HTR-8/SVneo (cell line): ENCODE measurements at regions not wholly inside any gene's neighbourhood (a gene's known extent, or its start where the extent isn't known, plus 50 kb on each side); places are given as distances from the start of the nearest gene placed in this dataset.
"Not testable (repeated sequence)": the region's sequence is repeated elsewhere in the genome, so short reads cannot be mapped to it uniquely, and the experiment has no call there.

Experiments
- DNase-seq: peaks from one replicate; pipeline ENCODE4 v3.0.0; 2011; ENCODE audit warnings: low spot score, mixed read lengths; ENCODE audit not compliant: insufficient read length
- FAIRE-seq: peaks from 2 replicates; lab custom pipeline; 2011; peaks lifted over from hg19 to GRCh38; lab: Jason Lieb, UNC

DNA sequence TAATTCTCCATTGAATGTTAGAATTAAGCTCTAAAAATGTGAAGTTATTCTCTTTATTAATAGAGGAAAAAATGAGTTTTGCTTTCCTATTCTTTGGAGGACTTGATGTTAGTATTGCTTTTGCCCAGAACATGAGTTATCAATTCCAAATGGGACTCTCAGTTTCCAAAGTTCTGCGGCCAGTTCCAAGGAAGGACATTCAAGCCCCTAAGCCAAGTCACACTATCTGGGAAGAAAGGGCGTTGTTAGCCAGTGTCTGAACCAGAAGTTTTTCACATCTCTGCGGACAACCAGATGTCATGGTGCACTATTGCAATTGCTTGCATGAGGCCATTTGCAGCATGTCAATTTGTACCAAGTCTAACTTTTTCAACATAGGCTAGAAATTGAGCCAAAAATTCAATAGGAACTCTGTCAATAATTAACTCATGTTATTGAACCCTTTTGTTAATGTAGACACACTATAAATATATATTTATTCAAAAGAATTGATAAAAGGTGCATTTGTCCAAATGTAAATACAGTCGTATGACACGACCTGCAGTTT is 183.3 kb upstream of the PIK3R1 start:
- FAIRE-seq (no peak), DNase-seq (no peak)

- FAIRE-seq (no peak), DNase-seq (no peak)
These were observed 187.3 kb upstream of the PIK3R1 start for GRCh38 chr5:68028131-68028727.

DNA sequence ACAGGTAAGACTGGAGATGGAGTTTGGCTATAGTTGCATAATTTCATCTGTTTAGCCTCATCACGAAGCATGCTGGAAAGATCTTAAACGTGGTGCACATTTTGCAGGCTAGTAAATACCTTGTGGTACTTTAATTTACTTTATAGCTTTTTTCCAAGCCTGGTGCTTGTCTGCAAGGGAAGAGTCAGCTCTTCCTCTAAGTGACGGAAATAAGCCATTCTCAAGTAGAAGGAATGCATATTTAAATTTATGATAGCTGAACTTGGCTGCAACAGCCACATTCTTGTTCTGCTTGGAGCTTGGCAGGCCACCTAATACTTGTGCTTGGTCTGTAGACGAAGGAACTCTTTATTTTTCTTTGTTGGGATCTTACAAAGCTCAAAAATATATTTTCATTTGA is 188.0 kb upstream of the PIK3R1 start:
- FAIRE-seq = no peak
- DNase-seq = peak; percentile 21

DNA sequence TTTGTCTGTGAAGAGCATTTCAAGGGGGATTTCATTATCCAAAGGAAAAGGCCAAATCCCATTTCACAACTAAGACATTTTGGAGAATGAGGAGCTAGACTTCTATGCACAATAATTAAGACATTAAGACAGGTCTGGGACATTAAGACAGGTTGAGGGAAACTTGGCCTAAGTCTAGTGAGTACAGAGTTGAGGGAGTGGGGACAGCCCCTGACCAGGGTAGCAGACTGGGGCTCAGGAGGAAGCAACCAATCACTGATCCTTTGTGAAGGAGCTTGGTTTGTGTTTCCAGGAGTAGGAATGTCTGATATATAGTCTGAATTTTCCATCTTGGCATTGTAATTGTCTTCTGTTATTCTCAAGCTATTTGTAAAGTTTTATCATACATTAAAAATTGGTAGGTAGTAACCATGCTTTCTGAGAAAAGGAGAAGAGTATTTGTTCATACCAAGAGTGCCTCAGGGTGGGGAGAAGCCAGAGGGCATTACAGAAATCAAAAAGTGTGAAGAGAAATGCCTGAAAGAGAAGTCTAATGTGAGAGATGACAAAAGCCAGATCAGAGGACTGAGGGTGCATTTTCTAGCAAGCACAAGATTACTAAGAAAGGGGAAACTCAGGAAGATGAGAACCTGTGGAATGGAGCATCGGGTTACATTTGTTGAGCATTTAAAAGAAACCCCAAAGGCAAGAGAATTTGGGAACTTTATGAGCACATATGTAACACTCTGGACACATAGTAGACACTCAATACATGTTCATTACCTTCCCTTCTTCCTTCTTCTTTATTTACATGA is 189.3 kb upstream of the PIK3R1 start:
- DNase-seq = no peak
- FAIRE-seq = no peak

- no peak for FAIRE-seq
- no peak for DNase-seq
These were observed 191.1 kb upstream of the PIK3R1 start for GRCh38 chr5:68024426-68024825.

GRCh38 chr5:68021916-68022315 is 193.6 kb upstream of the PIK3R1 start:
- DNase-seq = no peak
- no peak for FAIRE-seq

DNA sequence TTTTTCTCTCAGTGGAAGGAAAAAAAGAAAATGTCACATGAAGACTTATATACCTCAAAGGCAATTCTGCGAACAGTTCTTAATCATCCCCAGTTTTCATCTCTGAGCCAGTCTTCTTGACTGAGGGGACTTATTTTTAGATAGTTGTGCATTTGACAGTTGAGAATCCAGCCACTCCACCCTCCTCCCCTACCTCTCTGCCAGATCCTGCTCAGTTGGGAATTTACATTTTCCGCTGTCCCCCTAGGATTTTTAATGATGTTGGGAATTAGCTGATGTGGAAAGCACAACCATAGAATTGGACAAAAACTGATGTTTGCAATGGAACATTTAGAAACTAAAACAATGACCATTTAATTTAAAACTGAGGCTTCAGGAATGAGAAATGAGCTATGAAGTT is 194.3 kb upstream of the PIK3R1 start:
- DNase-seq (no peak), FAIRE-seq (no peak)

DNA sequence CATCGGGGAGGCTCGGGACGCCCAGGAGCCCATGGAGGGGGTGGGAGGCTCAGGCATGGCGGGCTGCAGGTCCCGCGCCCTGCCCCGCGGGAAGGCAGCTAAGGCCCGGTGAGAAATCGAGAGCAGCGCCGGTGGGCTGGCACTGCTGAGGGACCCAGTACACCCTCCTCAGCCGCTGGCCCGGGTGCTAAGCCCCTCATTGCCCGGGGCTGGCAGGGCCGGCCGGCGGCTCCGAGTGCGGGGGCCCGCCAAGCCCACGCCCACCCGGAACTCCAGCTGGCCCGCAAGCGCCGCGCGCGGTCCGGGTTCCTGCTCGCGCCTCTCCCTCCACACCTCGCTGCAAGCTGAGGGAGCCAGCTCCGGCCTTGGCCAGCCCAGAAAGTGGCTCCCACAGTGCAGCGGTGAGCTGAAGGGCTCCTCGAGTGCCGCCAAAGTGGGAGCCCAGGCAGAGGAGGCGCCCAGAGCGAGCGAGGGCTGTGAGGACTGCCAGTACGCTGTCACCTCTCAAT is 195.0 kb upstream of the PIK3R1 start:
- not testable (repeated sequence) for DNase-seq, FAIRE-seq

DNA sequence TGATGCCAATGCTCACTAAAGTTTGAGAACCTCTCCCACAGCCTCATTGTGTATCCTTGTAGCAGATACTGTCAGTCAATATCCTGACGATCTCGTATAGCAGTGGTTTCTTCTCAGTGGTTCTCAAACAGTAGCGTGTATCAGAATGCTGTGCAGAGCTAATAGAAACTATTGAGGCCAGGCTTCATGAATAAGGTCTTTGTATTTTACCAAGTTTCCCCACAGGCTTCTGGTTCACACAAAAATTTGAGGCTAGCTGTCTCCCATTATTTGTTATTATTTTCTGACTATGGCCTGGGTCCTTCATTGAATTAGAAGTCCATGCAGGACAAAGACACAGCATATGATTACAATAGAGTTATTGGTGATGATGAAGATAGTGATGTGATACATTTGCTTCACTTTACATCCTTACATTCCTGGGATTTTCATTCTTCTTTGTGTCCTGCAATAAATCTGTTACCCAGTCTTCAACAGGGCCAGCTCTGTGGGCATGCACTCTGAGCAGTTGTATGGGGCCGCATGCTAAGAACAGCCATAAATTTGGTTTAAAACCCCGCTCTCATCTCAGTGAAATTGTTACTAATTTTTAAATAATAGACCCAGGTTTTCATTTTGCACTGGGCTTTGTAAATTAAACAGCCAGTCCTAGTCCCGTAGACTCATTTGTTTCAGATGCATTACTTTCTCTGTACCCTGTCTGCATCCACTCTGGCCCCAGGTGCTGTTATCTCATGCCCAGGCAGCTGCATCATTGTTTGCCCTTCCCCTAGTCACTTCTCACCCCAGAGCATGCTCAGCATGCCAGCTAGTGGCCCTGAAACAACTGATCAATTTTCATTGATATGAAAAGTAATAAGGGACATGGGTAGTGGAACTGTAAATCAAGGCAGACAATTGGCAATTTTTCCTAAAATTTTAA is 199.9 kb upstream of the PIK3R1 start:
- DNase-seq (no peak), FAIRE-seq (no peak)

DNA sequence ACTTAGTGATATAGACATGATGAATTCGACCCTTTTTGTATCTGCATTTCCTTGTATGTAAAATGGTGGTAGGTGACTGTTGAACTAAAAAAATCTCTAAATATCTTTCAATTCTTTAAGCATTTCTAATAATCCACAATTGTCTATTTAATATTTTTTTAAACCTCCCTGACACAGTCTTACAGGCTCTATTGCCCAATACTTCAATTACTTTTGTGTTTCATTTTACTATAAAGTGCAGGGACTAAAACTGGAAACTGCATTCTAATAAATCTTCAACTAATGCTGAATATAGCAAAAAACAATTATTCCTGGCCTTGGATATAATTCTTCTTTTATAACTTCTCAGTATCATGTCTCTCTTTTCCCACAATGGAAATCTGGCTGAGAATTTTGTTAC is 202.7 kb upstream of the PIK3R1 start:
- FAIRE-seq = no peak

DNA sequence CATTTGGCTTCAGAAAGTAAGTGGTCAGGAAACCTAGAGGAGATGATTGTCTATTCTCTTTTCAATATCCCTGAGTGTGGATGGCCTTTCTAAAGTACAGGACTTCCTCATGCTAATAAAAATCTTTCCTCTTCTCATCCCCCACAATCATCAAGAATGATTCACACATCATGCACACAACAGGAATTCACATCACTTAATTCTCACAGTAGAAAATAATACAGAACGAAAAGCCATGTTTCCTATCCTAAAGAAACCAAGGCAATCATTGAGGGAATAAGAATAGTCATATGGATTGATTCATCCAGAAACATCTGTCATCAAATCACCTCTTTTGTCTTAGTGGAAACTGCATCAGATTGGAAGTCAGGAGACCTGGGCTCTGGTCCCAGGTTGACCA is 203.1 kb upstream of the PIK3R1 start:
- FAIRE-seq (no peak), DNase-seq (no peak)

More for the DNA sequence above, 202.7 kb upstream of the PIK3R1 start:
- DNase-seq = no peak

DNA sequence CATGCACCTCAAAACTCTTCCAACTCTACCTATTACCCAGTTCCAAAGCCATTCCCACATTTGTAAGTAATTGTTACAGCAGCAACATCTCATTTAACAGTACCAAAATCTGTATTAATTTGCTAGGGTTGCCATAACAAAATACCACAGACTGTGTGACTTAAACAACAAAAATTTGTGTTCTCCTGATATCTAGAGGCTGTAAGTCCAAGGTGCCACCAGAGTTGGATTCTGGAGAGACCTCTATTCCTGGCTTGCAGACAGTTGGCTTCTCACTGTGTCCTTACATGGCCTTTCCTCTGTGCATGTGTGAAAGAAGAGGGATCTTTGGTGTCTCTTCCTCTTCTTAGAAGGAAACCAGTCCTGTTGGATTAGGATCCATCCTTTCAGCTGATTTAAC is 203.8 kb upstream of the PIK3R1 start:
- DNase-seq (no peak), FAIRE-seq (no peak)

DNA sequence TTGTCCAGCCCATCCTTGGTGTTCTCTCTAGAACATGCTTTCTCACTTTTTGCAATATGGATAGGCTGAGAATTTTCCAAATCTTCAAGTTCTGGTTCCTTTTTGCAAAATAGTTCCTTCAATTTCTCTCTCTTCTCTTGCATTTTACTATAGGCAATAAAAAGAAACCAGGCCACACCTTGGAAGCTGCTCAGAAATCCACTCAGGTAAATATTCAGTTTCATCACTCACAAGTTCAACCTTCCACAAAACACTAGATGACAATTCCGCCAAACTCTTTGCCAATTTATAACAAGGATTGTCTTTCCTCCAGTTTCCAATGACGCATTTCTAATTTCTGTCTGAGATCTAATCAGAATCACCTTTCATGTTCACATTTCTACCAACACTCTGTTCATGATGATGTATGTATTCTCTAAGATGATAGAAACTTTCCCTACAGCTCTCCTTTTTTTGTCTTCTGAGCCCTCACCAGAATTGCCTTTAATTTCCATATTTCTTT is 204.2 kb upstream of the PIK3R1 start:
- DNase-seq = no peak
- no peak for FAIRE-seq

- DNase-seq = no peak
- FAIRE-seq = no peak
These were observed 204.8 kb upstream of the PIK3R1 start for GRCh38 chr5:68010740-68011139.

GRCh38 chr5:68007451-68007850 is 208.1 kb upstream of the PIK3R1 start:
- FAIRE-seq = no peak
- no peak for DNase-seq

GRCh38 chr5:68002836-68003235 is 212.7 kb upstream of the PIK3R1 start:
- DNase-seq (no peak), FAIRE-seq (no peak)

GRCh38 chr5:68000805-68001204 is 214.8 kb upstream of the PIK3R1 start:
- FAIRE-seq (no peak), DNase-seq (no peak)

GRCh38 chr5:67999391-67999790 is 216.2 kb upstream of the PIK3R1 start:
- FAIRE-seq (no peak), DNase-seq (no peak)

- FAIRE-seq (no peak), DNase-seq (peak; percentile 32)
These were observed 216.8 kb upstream of the PIK3R1 start for GRCh38 chr5:67998709-67999261.

DNA sequence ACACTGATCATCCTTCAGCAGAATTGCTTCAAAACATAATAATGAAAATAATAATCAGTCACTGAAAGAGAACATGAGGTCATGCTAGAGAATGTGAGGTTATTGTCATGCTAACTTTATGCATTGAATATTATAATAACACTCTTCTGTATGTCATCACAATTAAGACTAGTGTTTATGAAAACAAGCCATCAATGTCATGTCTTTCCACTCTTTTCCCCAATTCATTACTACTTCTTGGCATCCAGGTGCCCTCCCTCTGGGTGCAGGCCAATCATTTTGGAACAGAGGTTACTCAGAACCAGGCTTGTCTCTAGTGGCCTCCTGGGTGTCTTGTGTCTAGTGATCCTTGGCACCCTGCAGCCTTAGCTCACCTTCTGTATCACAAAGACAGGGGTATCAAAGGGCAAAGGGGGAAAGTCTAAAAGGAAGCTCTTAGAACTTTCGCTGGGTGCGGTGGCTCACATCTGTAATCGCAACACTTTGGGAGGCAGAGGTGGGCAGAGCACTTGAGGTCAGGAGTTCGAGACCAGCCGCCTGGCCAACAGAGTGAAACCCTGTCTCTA is 217.6 kb upstream of the PIK3R1 start:
- DNase-seq (no peak), FAIRE-seq (no peak)
